DMS79 (cell line): ENCODE measurements at regions not wholly inside any gene's neighbourhood (a gene's known extent, or its start where the extent isn't known, plus 50 kb on each side); places are given as distances from the start of the nearest gene placed in this dataset.
"Not testable (repeated sequence)": the region's sequence is repeated elsewhere in the genome, so short reads cannot be mapped to it uniquely, and the experiment has no call there.

Source experiments
- DNase-seq: peaks from one replicate; lab custom pipeline; 2025; lab: John Stamatoyannopoulos, UW

- DNase-seq: no peak
Observed at GRCh38 chr4:112082954-112083586, 62.2 kb upstream of the FAM241A start.

- no peak for DNase-seq
Observed at GRCh38 chr4:112083587-112084347, 61.5 kb upstream of the FAM241A start.

- DNase-seq: no peak
Observed at GRCh38 chr4:112085156-112086035, 59.9 kb upstream of the FAM241A start.

- no peak for DNase-seq
Observed at GRCh38 chr4:112086036-112086434, 59.2 kb upstream of the FAM241A start.

GRCh38 chr4:112086661-112087060 lies 58.6 kb upstream of the FAM241A start:
- DNase-seq: not testable (repeated sequence)

- not testable (repeated sequence) for DNase-seq
Observed at GRCh38 chr4:112092330-112092729, 52.9 kb upstream of the FAM241A start.

- no peak for DNase-seq
Observed at GRCh38 chr4:112093636-112094202, 51.5 kb upstream of the FAM241A start.

- DNase-seq: no peak
Observed at GRCh38 chr4:112094330-112094729, 50.9 kb upstream of the FAM241A start.
